GM23338 (cell line): ENCODE measurements at regions not wholly inside any gene's neighbourhood (a gene's known extent, or its start where the extent isn't known, plus 50 kb on each side); places are given as distances from the start of the nearest gene placed in this dataset.

ENCODE experiments used
- ATAC-seq: fragments of 200-7000 bp; cut with Tn5 transposase; 3 replicates; pipeline ENCODE4 v1.9.1; 2020
- DNase-seq: peaks from one replicate; pipeline ENCODE4 v3.0.0-alpha.2; 2015; ENCODE audit warnings: low spot score
- H2AFZ ChIP-seq: fragments of 200-600 bp; sonication (generic); 2 replicates; pipeline ENCODE4 v1.8.0; 2016; ENCODE audit warnings: antibody characterized with exemption, mild to moderate bottlenecking, moderate library complexity
- H3F3A ChIP-seq: fragments of 200-600 bp; sonication (generic); replicated peaks from 2 replicates; pipeline ENCODE4 v1.8.0; 2017; ENCODE audit warnings: antibody characterized with exemption, mixed run types, low read depth
- H3K27ac ChIP-seq: fragments of 200-600 bp; sonication (generic); 2 replicates; pipeline ENCODE4 v1.6.1; 2016; ENCODE audit warnings: low read depth
- H3K27me3 ChIP-seq: fragments of 200-600 bp; sonication (generic); 2 replicates; pipeline ENCODE4 v1.8.0; 2016; ENCODE audit warnings: mild to moderate bottlenecking, mixed run types, moderate library complexity; ENCODE audit not compliant: insufficient read depth
- H3K36me3 ChIP-seq: fragments of 200-600 bp; sonication (generic); 2 replicates; pipeline ENCODE4 v1.8.0; 2016; ENCODE audit warnings: mild to moderate bottlenecking; ENCODE audit not compliant: insufficient read depth
- H3K4me1 ChIP-seq: fragments of 200-600 bp; sonication (generic); 2 replicates; pipeline ENCODE4 v1.8.0; 2016; ENCODE audit warnings: mild to moderate bottlenecking, moderate library complexity; ENCODE audit not compliant: insufficient read depth
- H3K4me2 ChIP-seq: fragments of 200-600 bp; sonication (generic); 2 replicates; pipeline ENCODE4 v1.7.1; 2017; ENCODE audit warnings: mixed run types
- H3K4me3 ChIP-seq: fragments of 200-600 bp; sonication (generic); 2 replicates; pipeline ENCODE4 v1.6.1; 2016; ENCODE audit warnings: mixed run types
- H3K79me2 ChIP-seq: fragments of 200-600 bp; sonication (generic); replicated peaks from 2 replicates; pipeline ENCODE4 v1.8.0; 2017; ENCODE audit warnings: mild to moderate bottlenecking; ENCODE audit not compliant: insufficient read depth
- H3K9me2 ChIP-seq: fragments of 200-600 bp; sonication (generic); 2 replicates; pipeline ENCODE4 v1.8.0; 2017; ENCODE audit not compliant: insufficient read depth
- H4K20me1 ChIP-seq: fragments of 200-600 bp; sonication (generic); replicated peaks from 2 replicates; pipeline ENCODE4 v1.8.0; 2017; ENCODE audit warnings: mild to moderate bottlenecking; ENCODE audit not compliant: insufficient read depth
- H3K27ac Mint-ChIP-seq: 2 replicates; pipeline ENCODE4 v1.8.0; 2020; ENCODE audit warnings: inconsistent platforms, mild to moderate bottlenecking, moderate library complexity, mixed read lengths
- H3K27me3 Mint-ChIP-seq: 3 replicates; pipeline ENCODE4 v1.8.0; 2022; ENCODE audit warnings: low read depth, mild to moderate bottlenecking, moderate library complexity, mixed read lengths, inconsistent platforms; ENCODE audit not compliant: insufficient read depth, poor library complexity
- H3K36me3 Mint-ChIP-seq: 3 replicates; pipeline ENCODE4 v1.8.0; 2021; ENCODE audit warnings: low read depth, mild to moderate bottlenecking, inconsistent platforms, moderate library complexity, mixed read lengths
- H3K4me1 Mint-ChIP-seq: 3 replicates; pipeline ENCODE4 v1.8.0; 2020; ENCODE audit warnings: mild to moderate bottlenecking, inconsistent platforms, mixed read lengths
- H3K4me3 Mint-ChIP-seq: 3 replicates; pipeline ENCODE4 v1.8.0; 2021; ENCODE audit warnings: moderate library complexity, mild to moderate bottlenecking, inconsistent platforms, mixed read lengths
- H3K9me3 Mint-ChIP-seq: 3 replicates; pipeline ENCODE4 v1.8.0; 2020; ENCODE audit warnings: moderate library complexity, mild to moderate bottlenecking, inconsistent platforms, mixed read lengths
- CREB1 ChIP-seq: fragments of 250-450 bp; sonication (Bioruptor Pico); IDR thresholded peaks from 2 replicates; pipeline ENCODE4 v1.5.0; 2020; ENCODE audit warnings: low read depth, mild to moderate bottlenecking, moderate library complexity
- CTCF ChIP-seq, 2 experiments: fragments of 200-600 bp in 1 of 2; sonication (generic) in 1 of 2; conservative IDR thresholded peaks; 2 replicates each; pipeline versions ENCODE4 v1.5.1 to v1.6.1; 2016 to 2017; ENCODE audit warnings: antibody characterized with exemption in 2 of 2, low read depth in 2 of 2, mild to moderate bottlenecking in 2 of 2, moderate library complexity in 1 of 2
- ETS1 ChIP-seq: IDR thresholded peaks from 2 replicates; pipeline ENCODE4 v1.6.1; 2016; ENCODE audit warnings: antibody characterized with exemption
- EZH2phosphoT487 ChIP-seq: fragments of 200-600 bp; sonication (generic); IDR thresholded peaks from one replicate; pipeline ENCODE4 v1.8.1; 2018; ENCODE audit warnings: antibody characterized with exemption; ENCODE audit not compliant: unreplicated experiment
- JUNB ChIP-seq: IDR thresholded peaks from one replicate; pipeline ENCODE4 v1.6.1; 2016; ENCODE audit warnings: antibody characterized with exemption; ENCODE audit not compliant: unreplicated experiment
- NANOG ChIP-seq: IDR thresholded peaks from 2 replicates; pipeline ENCODE4 v1.6.1; 2016; ENCODE audit warnings: antibody characterized with exemption, borderline replicate concordance
- REST ChIP-seq: IDR thresholded peaks from one replicate; pipeline ENCODE4 v1.6.1; 2018; ENCODE audit warnings: antibody characterized with exemption; ENCODE audit not compliant: unreplicated experiment
- STAT1 ChIP-seq: IDR thresholded peaks from one replicate; pipeline ENCODE4 v1.6.1; 2016; ENCODE audit warnings: antibody characterized with exemption; ENCODE audit not compliant: unreplicated experiment
- ZNF114 ChIP-seq: fragments of 250-450 bp; sonication (Bioruptor Pico); IDR thresholded peaks from 2 replicates; pipeline ENCODE4 v1.5.0; 2020; ENCODE audit warnings: mild to moderate bottlenecking, moderate library complexity
- ZNF331 ChIP-seq: fragments of 250-450 bp; sonication (Bioruptor Pico); IDR thresholded peaks from 2 replicates; pipeline ENCODE4 v1.5.0; 2020; ENCODE audit warnings: low read depth, mild to moderate bottlenecking, moderate library complexity

- TF ChIP-seq REST: no peak
- TF ChIP-seq STAT1: no peak
- TF ChIP-seq JUNB: no peak
- TF ChIP-seq ZNF331 (CRISPR knock-in tag): no peak
- no peak for TF ChIP-seq CTCF (conservative IDR thresholded peaks at IDR 0.05; ENCODE audit: low read depth in 2 of 2)
These were observed 364.7 kb upstream of the POM121L12 start (continued) for GRCh38 chr7:52670608-52671225.

GRCh38 chr7:52669031-52669430 lies 366.4 kb upstream of the POM121L12 start:
- no peaks in the 10 kb centered on the region for H3K9me3 Mint-ChIP-seq
- TF ChIP-seq STAT1: no peak
- no peak for TF ChIP-seq JUNB
- no peak for TF ChIP-seq CREB1
- no peak for TF ChIP-seq ZNF331 (CRISPR knock-in tag)
- TF ChIP-seq NANOG: no peak
- no peak for TF ChIP-seq EZH2phosphoT487
- no peak for TF ChIP-seq CTCF (conservative IDR thresholded peaks at IDR 0.05; ENCODE audit: low read depth in 2 of 2)
- TF ChIP-seq ETS1: no peak
- TF ChIP-seq ZNF114 (CRISPR knock-in tag): no peak
- no peak for TF ChIP-seq REST
- Histone ChIP-seq H3K36me3 (no peaks in the 10 kb centered on the region), H3K9me2 (peaks cover 9% of the 10 kb centered on the region; the same call in 1 of the 2 replicates), H3K27me3 (no peaks in the 10 kb centered on the region), H3F3A (no peaks in the 10 kb centered on the region), H4K20me1 (no peaks in the 10 kb centered on the region), H3K4me2 (no peak overlapping the region), H3K79me2 (no peaks in the 10 kb centered on the region), H3K4me3 (no peak overlapping the region), H3K4me1 (peaks cover 9% of the 10 kb centered on the region; the same call in 1 of the 2 replicates), H2AFZ (no peak overlapping the region), H3K27ac (no peak overlapping the region)
- no peaks in the 10 kb centered on the region for H3K36me3 Mint-ChIP-seq
- H3K4me3 Mint-ChIP-seq: no peak overlapping the region
- H3K27me3 Mint-ChIP-seq: no peaks in the 10 kb centered on the region
- H3K27ac Mint-ChIP-seq: no peak overlapping the region
- DNase-seq (no peak), ATAC-seq (no peak)
- peaks cover 8% of the 10 kb centered on the region; the same call in 2 of the 3 replicates for H3K4me1 Mint-ChIP-seq
